ENCODE measurements at regions not wholly inside any gene's neighbourhood (a gene's known extent, or its start where the extent isn't known, plus 50 kb on each side); places are given as distances from the start of the nearest gene placed in this dataset.

- no peaks in the 10 kb centered on the region for H3K36me3 Mint-ChIP-seq (ENCODE audit: insufficient read depth)
- peaks cover 4% of the 10 kb centered on the region for H3K27me3 Mint-ChIP-seq
- H3K4me1 Mint-ChIP-seq (ENCODE audit: low read depth), result peaks cover 15% of the 10 kb centered on the region
- no peaks in the 10 kb centered on the region for H3K9me3 Mint-ChIP-seq (ENCODE audit: low read depth)
- DNase-seq (ENCODE audit: low spot score, unreplicated experiment), result no peak
- TF ChIP-seq CTCF (IDR thresholded peaks at IDR 0.05; ENCODE audit: unreplicated experiment), result no peak
- H3K27ac Mint-ChIP-seq, result no peak overlapping the region
- H3K4me3 Mint-ChIP-seq (ENCODE audit: low read depth), result no peak overlapping the region
These were observed 380.3 kb upstream of the TNC start for GRCh38 chr9:115498303-115498702.

GRCh38 chr9:115507148-115507547 is 389.2 kb upstream of the TNC start:
- Mint-ChIP-seq H3K9me3 (ENCODE audit: low read depth) (peaks cover 4% of the 10 kb centered on the region), H3K27me3 (peaks cover 4% of the 10 kb centered on the region), H3K36me3 (ENCODE audit: insufficient read depth) (no peaks in the 10 kb centered on the region), H3K27ac (no peak overlapping the region), H3K4me3 (ENCODE audit: low read depth) (no peak overlapping the region), H3K4me1 (ENCODE audit: low read depth) (no peaks in the 10 kb centered on the region)
- DNase-seq (ENCODE audit: low spot score, unreplicated experiment), result no peak
- no peak for TF ChIP-seq CTCF (IDR thresholded peaks at IDR 0.05; ENCODE audit: unreplicated experiment)

GRCh38 chr9:115513148-115513547 is 395.2 kb upstream of the TNC start:
- no peak for TF ChIP-seq CTCF (IDR thresholded peaks at IDR 0.05; ENCODE audit: unreplicated experiment)
- Mint-ChIP-seq H3K4me3 (ENCODE audit: low read depth) (no peak overlapping the region), H3K27me3 (no peaks in the 10 kb centered on the region), H3K9me3 (ENCODE audit: low read depth) (no peaks in the 10 kb centered on the region), H3K36me3 (ENCODE audit: insufficient read depth) (no peaks in the 10 kb centered on the region), H3K4me1 (ENCODE audit: low read depth) (no peaks in the 10 kb centered on the region), H3K27ac (no peak overlapping the region)
- DNase-seq (ENCODE audit: low spot score, unreplicated experiment), result no peak

GRCh38 chr9:115514454-115514853 is 396.5 kb upstream of the TNC start:
- no peak for DNase-seq (ENCODE audit: low spot score, unreplicated experiment)
- H3K4me3 Mint-ChIP-seq (ENCODE audit: low read depth), result no peak overlapping the region
- no peaks in the 10 kb centered on the region for H3K36me3 Mint-ChIP-seq (ENCODE audit: insufficient read depth)
- H3K9me3 Mint-ChIP-seq (ENCODE audit: low read depth), result no peaks in the 10 kb centered on the region
- H3K27ac Mint-ChIP-seq, result no peak overlapping the region
- no peak for TF ChIP-seq CTCF (IDR thresholded peaks at IDR 0.05; ENCODE audit: unreplicated experiment)
- no peaks in the 10 kb centered on the region for H3K27me3 Mint-ChIP-seq
- H3K4me1 Mint-ChIP-seq (ENCODE audit: low read depth), result no peaks in the 10 kb centered on the region

GRCh38 chr9:115517335-115518075 is 399.5 kb upstream of the TNC start:
- DNase-seq (ENCODE audit: low spot score, unreplicated experiment), result no peak
- no peaks in the 10 kb centered on the region for H3K4me1 Mint-ChIP-seq (ENCODE audit: low read depth)
- no peak overlapping the region for H3K27ac Mint-ChIP-seq
- no peak for TF ChIP-seq CTCF (IDR thresholded peaks at IDR 0.05; ENCODE audit: unreplicated experiment)
- peaks cover 4% of the 10 kb centered on the region for H3K27me3 Mint-ChIP-seq
- H3K4me3 Mint-ChIP-seq (ENCODE audit: low read depth), result no peak overlapping the region
- no peaks in the 10 kb centered on the region for H3K9me3 Mint-ChIP-seq (ENCODE audit: low read depth)
- H3K36me3 Mint-ChIP-seq (ENCODE audit: insufficient read depth), result no peaks in the 10 kb centered on the region
